ENCODE measurements at regions not wholly inside any gene's neighbourhood (a gene's known extent, or its start where the extent isn't known, plus 50 kb on each side); places are given as distances from the start of the nearest gene placed in this dataset.

DNA sequence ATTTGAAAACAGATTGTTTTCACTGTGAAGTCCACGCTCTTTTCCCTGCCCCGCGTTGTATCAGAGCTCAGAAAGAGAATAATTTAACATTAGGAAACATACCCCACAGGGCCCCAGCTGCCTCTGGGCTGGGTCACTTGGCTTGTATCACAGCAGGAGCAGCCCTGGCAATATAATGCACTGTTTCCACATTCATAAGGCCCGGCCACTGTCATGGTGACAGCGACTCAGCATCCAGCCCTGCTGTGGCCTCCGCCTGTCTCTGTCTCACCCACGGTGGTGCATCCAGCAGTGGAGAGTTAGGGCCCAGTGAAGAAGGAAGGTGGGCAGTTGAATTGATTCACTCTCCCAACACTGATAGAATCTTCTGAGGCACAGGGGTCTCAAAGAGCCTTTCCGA is 188.9 kb downstream of the NSG2 start:
- DNase-seq (ENCODE audit: low read depth in 2 of 2): no peak

DNA sequence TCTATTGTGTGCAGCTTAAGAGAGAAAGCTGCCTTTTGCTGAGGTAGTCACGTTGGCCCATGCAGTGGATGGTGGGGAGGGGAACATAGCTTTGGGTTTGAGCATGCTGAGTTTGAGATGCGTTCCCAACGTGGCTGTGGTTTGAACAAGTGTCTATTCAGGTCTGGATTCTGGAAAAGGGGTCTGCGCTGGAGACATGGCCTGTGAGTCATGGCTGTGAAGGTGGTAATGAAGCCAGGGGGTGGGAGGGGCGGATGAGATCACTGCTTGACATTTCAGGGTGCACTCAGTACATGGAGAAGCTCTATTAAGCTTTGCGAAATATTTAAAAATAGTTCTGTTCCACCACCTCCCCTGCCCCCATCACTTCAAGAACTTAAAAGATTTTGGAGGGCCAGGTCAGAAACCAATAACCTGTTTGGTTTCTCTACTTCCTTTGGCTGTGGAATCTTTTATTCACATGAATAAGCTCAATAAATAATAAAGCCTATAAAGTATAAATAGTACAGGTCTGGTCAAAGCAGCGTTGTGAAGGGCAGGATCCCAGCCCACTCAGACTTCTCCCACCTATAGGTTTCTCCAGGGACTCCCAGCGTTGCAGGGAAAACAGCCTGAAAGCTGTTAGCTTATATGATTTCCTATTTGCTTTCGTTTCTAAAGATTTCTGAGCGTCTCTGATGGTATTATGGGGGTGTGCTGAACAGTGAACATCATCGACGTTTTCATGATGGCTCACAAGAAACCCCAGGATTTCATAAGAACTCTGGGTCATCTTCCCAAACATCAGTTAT is 189.9 kb downstream of the NSG2 start:
- no peak for DNase-seq (ENCODE audit: low read depth in 2 of 2)

DNA sequence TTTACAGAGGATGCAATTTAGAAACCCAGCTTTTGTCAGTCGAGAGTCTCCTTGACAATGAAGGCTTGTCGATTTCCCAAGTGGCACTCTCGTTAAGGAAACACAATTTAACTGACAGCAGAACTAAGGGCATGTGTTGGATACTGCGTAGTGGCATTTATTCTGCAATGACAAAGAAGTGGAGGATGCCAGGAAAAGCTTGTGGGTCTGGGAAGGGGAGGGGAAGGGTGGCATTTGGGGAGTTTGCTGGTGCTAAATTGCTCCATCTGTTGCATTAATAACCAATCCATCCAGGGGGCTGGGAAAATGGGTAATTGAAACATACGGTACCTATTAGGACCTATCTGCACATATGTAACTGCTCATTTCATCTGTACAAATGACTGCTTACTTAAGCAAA is 190.6 kb downstream of the NSG2 start:
- DNase-seq (ENCODE audit: low read depth in 2 of 2): no peak

DNA sequence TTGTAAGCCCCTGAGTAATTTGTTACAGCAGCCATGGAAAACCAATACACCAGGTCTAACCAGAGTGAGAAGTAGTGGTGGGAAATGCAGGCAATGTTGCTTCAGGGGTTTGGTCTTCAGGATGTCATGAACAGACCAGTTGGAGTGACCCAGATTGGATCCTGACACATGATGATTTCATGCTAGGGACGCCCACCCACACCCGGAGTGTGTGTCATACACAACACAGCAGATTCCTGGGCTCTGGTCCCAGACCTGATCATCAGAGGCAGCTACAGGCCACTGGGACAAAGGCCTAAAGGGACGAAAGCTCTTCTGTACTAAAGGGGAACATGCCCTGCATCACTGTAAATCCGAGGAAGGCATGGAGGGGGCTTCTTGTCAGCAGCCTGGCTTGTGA is 194.2 kb downstream of the NSG2 start:
- no peak for DNase-seq (ENCODE audit: low read depth in 2 of 2)

DNA sequence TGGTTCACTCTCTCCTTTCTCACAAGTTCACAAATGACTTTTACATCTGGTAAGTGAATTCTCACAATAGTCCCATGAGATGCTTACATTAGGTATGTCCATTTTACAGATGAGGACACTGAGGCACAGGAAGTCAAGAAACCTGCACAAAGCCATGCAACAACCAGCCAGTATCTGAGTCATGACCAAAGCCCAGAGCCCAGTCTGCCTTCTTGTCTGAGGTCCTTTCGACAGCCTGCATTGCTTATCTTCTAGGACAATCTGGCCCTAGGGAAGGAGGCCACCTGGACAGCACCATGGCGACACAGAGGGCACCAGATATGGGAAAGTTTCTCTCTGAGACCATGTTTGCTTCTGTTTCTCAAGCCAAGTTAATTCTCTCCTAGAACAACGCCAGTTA is 197.1 kb downstream of the NSG2 start:
- no peak for DNase-seq (ENCODE audit: low read depth in 2 of 2)

DNA sequence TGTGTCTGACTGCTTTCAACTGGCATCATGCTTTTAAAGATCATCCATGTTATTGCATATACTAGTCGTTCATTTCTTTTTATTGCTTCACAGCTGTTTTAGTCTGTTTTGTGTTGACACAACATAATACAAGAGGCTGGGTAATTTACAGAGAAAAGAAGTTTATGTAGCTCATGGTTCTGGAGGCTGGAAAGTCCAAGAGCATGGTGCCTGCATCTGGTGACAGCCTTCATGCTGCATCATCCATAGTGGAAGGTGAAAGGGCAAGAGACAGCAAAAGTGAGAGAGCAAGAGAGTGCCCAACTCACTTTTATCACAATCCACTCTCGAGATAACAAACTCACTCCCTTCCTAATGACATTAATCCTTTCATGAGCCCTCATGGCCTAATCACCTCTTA is 198.4 kb downstream of the NSG2 start:
- no peak for DNase-seq (ENCODE audit: low read depth in 2 of 2)

- DNase-seq (ENCODE audit: low read depth in 2 of 2): no peak
Observed at GRCh38 chr5:174245516-174246075, 200.1 kb downstream of the NSG2 start.

- DNase-seq (ENCODE audit: low read depth in 2 of 2): no peak
Observed at GRCh38 chr5:174246743-174247142, 201.2 kb downstream of the NSG2 start.

DNA sequence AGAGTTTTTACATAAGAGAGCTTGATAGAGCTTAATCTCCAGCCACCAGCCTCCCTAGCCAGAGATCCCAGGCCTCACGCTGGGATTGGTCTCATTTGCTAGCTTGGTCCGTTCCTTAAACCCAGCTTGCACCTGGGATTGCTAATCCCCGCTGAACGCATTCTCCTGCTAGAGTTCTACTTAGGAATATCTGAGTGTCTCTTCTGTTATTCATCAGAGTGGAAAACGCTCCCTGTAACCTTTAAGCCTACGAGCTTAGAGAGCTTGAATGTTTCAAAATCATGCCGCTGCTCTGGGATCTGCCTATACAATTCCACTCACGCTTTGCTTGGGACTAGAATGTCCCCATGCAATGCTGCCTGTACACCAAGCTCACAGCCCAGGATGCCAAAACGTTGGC is 201.8 kb downstream of the NSG2 start:
- no peak for DNase-seq (ENCODE audit: low read depth in 2 of 2)

DNA sequence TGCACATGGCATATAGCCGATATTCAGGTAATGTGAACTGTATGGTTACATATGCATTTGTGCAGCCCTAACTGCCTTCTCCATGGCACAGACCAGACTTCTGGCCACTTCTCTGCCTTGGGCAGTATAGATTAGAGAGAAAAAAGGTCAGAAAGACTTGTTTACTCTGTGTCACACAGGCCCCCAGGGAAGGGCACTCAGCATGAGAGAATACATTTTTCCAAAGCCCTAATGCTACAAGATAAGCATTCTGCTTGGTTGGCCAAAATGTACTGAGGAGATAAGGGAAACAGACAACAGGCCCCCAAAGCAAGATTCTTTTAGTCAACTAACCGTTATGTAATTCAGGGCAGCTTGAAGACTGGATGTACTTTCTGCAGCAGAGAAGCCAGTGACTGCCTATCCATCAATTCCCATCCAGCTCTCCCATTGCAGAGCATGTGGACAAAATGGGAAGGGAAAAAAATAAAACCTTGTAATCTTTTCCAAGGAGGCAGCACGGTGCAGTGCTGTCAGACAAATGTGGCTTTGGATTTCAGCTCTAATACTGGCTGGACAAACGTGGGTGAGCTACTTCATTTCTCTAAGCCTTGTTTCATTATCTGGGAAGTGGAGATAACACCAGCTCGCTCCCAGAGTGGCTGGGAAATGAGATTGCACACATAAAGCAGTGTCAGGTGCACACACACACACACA is 205.9 kb downstream of the NSG2 start:
- DNase-seq (ENCODE audit: low read depth in 2 of 2): no peak

DNA sequence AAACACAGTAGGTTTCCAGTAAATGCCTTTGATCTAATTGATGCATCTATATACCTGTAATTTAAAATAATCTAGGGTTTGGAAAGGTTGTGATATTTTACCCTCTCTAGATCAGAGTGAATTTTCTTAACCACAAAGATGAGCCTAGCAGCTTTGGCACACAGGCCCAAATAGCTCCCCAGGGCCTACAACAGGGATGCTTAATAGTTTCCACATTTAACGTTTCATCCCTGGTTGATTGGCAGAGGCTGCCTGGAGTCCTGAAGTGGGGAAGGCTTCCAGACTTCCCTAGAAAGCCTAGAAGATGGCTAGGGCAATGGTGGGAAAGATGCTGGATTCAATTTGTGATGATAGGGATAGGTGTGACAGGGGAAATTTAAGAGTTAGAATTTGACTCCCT is 206.6 kb downstream of the NSG2 start:
- DNase-seq (ENCODE audit: low read depth in 2 of 2): no peak

DNA sequence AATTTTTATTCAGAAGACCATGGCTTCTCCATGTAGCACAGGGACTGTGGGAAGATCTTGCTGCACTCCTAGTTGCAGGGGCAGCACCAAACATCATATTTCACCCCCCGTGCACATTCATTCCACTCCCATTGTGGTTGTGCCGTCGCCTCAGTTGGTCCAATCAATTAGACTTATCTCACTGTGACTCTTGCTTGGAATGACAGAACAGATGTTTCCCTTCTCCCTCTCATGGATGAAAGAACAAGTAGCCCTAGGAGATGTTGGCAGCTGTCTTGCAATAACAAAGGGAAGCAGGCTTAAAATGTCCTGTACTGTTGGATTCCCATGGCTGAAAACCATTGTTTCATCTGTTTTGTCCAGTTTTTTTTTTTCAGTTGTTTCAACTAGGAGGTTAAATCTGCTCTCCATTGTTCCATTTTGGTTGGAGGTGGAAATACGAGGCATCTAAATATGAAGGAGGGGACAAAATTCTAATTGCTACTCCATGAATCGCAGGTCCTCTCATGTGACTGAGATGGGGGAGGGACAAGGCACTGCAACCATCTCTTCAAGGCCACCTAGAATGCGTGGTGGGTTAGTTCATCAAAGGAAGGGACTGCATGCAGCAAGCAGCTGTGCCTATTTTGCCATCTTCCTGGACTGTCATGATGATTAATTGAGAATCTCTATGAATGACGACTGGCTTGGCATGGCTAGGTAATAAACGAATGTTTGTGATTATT is 214.4 kb downstream of the NSG2 start:
- DNase-seq (ENCODE audit: low read depth in 2 of 2): no peak

DNA sequence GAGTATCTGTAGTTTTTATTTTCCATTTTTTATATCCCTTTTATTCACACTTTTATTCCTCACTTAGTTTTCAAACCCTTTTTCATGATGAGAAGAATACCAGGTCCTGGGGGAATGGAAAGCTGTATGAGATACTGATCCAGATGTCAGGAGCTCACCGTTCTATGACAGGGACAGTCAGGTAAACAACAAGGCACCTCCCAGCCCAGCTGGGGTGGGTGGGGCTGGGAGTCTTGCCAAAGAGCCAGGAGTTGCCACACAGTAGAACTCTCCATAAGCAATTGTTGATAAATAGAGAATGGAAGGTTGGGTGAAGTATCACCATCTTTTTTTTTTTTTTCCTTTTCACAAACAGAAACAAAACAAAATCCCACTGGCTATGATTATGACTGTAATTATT is 225.8 kb downstream of the NSG2 start:
- no peak for DNase-seq (ENCODE audit: low read depth in 2 of 2)

- DNase-seq (ENCODE audit: low read depth in 2 of 2): no peak
Observed at GRCh38 chr5:174272671-174273070, 227.2 kb downstream of the NSG2 start.

DNA sequence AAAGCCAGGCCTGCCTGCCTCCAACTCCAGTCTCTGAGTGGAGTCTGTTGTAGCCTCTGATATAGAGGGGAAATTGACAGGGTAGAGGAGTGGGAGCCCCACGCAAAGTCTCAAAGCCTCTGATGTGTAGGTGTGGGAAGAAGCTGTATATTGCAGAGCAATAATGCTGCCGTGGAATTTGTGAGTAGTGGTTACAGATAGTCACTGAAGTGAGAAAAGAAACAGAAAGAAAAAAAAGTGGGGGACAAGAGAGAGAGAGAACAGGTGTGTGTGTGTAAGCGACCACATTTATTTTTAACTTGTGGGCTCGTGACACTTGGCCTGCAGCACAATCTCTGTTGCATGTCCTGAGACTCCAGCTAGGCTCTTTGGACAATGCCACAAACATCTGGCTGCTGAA is 227.8 kb downstream of the NSG2 start:
- DNase-seq (ENCODE audit: low read depth in 2 of 2): no peak

DNA sequence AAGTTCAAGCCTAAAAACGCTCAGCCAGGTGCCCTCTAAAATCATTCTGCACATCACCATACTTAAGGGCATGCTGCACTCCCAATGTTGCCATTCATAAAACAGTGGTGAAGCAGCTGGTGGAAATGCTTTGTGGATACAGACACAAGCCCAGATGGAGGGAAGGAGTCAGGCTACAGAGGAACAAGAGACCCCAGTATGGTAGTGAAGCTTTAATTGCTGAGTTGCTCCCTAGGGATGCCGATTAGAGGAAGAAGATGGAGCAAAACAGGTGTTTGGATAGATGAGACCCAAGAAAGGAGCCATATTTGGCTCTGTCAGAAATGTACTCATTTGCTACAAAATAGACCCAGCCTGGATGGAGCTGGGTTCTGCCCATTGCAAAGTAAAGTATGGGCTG is 230.5 kb downstream of the NSG2 start:
- DNase-seq (ENCODE audit: low read depth in 2 of 2): no peak

- DNase-seq (ENCODE audit: low read depth in 2 of 2): no peak
Observed at GRCh38 chr5:174281089-174281760, 235.7 kb downstream of the NSG2 start.

DNA sequence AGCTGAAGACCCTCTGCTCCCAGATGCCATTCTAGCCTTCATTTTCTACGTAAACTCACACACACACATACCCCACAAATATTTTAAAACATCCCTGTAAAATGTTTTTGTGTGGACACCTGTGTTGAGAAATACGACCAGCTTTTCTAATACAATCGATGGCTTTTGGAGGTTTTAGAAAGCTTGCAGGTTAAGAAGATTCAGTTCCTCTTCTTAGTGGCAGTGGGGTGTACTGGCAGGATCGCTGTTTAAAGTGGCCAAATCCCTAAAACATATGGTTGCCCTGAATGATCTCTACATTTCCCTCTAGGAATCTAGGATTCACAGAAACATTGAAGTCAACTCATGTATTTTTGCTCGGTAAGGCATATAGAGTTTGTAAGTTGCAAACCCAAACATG is 236.3 kb downstream of the NSG2 start:
- DNase-seq (ENCODE audit: low read depth in 2 of 2): no peak

DNA sequence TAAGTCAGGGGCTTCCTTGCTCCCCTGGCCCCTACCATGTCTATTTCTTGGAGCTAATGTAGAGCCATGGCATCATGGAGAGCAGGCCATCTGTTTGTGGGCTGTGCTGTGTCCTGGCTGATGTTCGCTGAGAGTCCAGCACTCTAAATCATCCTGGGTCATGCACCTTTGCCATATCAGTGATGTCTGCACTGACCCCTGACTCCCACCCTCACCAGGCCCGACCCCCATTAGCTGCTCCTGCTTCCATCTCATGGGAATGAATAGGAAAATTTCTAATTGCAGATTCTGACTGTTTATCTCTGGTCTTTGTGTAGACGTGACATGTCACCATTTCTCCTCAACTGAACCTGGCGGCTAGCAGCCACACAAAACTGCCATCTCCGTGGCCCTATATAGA is 236.9 kb downstream of the NSG2 start:
- no peak for DNase-seq (ENCODE audit: low read depth in 2 of 2)

DNA sequence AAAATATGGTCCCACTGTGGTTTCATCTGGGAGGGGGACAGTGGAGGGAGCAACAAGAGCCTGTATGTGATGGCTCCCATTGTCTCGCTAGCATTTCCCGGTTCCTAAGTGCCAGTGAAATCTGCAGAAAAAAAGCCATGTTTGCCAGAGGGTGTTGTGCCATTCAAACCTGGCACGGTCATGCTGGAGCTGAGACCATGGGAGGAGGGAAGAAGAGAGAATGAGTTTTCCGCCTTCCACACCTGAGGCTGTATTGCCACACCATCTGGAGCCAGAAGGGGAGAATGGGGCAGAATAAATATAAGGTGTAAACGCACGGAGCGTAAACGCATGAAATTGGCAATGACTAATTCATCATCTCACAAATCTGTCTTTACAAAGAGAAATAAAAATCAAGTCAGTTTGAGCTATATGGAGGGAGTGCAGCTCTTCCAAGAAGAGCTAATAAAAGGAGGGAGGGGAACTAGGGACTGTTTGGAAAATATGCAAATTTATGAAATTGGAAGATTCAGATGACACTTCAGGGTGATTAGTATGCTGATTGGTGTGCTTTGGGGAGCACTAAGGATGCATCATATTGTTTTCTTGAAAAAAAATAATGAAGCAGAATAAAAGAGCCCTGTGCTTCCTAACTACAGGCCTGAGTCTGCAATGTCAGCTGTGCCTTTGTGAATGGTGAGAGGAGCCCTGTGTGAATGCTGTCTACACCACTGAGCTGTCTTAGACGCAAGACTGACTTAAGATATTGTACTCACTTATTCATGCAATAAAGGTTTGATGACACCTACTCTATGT is 237.9 kb downstream of the NSG2 start:
- DNase-seq (ENCODE audit: low read depth in 2 of 2): no peak

GRCh38 chr5:174284873-174285272 is 239.4 kb downstream of the NSG2 start:
- DNase-seq (ENCODE audit: low read depth in 2 of 2): no peak

Measured in lung microvascular endothelial cell (primary cell).